GM21367 (cell line): ENCODE measurements at regions not wholly inside any gene's neighbourhood (a gene's known extent, or its start where the extent isn't known, plus 50 kb on each side); places are given as distances from the start of the nearest gene placed in this dataset.
"Not testable (repeated sequence)": the region's sequence is repeated elsewhere in the genome, so short reads cannot be mapped to it uniquely, and the experiment has no call there.

Source experiments
- ATAC-seq: cut with Tn5 transposase; IDR thresholded peaks from one replicate; pipeline ENCODE4 v1.9.1; 2021; ENCODE audit not compliant: unreplicated experiment

- ATAC-seq: no peak
Observed at GRCh38 chr3:160047876-160048275, 59.2 kb downstream of the IL12A start.

DNA sequence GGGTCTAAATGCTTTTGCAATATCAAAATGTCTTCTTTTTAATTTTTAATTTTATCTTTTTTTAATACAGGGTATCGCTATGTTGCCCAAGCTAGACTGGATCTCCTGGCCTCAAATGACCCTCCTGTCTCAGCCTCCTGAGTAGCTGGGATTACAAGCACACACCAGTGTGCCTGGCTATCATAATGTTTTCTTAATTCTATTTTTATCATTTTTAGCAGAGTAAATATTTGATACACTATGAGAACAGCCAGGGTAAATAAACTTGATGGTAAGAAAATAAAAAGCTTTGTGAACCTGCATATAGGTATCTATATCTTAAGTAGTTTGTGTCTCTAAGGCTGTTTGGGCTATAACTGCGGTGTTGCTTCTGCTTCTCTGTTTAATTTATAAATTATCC, 60.4 kb downstream of the IL12A start:
- no peak for ATAC-seq

DNA sequence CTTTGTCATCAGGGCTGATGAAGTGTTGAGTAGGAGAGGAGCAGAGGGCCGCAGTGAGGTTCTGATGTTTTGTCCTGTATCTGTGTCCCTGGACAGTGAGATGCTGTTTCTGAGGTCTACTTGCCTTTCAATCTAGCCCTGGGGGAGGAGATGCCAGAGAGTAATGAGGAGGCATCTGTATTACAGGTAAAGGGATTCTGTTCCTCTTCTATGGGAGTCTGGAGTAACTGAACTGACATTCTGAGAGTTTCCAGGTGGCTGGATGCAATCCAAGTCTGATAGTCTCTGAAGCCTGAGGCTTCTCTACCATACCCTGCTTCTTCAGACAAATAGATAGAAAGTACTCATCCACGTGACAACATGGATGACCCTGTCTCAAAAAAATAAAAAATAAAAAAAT, 60.9 kb downstream of the IL12A start:
- ATAC-seq: no peak

DNA sequence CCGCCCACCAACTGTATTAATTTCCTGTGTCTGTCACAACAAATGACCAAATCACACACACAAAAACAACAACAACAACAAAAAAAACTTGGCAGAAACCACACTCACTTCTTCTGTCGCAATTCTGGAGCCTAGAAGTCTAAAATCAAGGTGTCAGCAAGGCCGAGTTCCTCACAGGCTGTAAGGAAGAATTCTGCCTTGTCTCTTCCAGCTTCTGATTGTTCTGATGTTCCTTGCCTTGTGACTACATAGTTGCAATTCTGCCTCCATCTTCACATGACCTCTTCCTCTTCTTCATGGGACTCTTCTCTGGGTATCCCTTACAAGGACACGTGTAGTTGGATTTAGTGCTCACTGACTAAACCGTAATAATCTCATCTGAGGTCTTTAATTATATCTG, 61.4 kb downstream of the IL12A start:
- no peak for ATAC-seq

DNA sequence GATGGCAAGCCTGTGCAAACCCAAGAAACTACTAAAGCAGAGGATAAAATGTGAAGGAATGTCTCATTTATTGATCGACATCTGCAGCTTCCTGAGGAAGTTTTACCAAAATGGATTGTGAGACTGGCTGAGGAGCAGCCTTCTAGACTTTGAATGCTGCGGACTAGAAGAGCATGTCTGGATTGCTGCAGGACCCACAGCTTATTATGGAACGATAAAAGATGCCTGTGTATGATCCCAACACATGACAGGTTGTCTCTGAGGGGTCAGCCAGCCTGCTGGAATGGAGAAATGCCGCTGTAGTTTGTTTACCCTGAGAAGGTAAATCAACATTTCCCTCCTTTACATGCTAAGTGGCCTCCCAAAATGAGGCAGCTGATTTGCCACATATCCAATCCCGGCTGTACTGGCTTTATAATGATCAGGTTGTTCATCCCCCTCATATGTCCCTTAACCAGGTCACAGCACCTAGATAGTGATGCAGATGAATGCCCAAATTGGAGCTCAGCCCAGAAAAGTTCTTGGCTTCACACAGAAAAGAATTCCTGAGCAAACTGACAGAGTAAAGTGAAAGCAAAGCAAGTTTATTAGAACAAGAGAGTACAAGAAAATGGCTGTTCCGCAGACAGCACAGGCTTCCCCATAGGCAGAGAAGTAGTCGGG, 63.9 kb downstream of the IL12A start:
- no peak for ATAC-seq

DNA sequence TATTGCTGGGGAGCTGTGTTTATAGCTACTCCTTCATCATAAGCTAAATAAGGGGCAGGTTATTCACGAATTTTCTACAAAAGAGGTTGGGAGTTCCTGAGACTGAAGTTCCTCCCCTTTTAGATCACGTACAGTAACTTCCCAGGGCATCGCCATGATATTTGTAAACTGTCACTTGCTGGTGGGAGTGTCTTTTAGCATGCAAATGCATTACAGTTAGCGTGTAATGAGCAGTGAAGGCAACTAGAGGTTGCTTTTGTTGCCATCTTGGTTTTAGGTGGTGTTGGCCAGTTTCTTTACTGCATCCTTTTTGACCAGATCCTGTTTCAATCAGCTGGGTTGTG, 64.4 kb downstream of the IL12A start:
- no peak for ATAC-seq

- not testable (repeated sequence) for ATAC-seq
Observed at GRCh38 chr3:160054862-160055261, 66.2 kb downstream of the IL12A start.

DNA sequence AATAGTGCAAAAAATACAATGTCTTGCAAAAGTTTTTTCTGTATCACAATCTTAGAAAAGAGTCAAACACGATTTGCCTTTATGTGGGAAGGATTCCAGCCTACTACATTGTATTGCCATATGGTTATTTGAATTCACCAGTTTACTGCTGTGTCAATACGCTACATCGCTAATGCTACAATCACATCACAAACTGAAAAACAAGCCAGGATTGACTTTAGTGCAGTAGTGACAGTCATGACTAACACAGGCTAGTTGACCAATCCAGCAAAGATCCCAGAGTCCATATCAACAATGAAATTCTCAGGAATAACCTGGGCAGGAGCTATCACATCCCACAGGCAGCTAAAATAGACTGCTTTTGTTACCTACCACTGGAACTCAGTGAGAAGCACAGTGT, 67.0 kb downstream of the IL12A start:
- ATAC-seq: no peak

GRCh38 chr3:160057331-160057730, 68.7 kb downstream of the IL12A start:
- no peak for ATAC-seq

- no peak for ATAC-seq
Observed at GRCh38 chr3:160060409-160061027, 71.9 kb downstream of the IL12A start.

- no peak for ATAC-seq
Observed at GRCh38 chr3:160061525-160061924, 72.9 kb downstream of the IL12A start.

DNA sequence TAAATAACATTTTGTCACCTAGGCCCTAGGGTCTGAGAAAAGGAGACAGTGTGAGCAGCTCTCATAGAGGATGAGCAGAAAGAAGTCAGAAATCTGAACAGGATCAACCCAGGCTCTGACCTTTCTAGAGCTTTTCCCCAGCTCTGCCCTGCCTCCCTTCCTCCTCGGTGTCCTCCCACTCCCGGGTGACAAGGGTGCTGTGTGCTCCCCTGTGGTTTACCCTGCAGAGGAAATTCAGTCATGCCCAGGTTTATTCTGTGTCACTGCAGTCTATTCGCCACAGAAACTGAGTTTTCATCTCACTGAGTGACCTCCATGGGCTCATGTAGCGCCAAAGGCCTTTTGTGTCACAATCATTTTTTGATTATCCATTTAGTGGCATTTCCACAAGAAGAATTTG, 76.6 kb downstream of the IL12A start:
- no peak for ATAC-seq

GRCh38 chr3:160065786-160066185, 77.2 kb downstream of the IL12A start:
- no peak for ATAC-seq

GRCh38 chr3:160069986-160070385, 81.4 kb downstream of the IL12A start:
- no peak for ATAC-seq

- ATAC-seq: no peak
Observed at GRCh38 chr3:160076519-160076918, 87.9 kb downstream of the IL12A start.

GRCh38 chr3:160078533-160078932, 89.9 kb downstream of the IL12A start:
- ATAC-seq: no peak

GRCh38 chr3:160081958-160082533, 93.4 kb downstream of the IL12A start:
- no peak for ATAC-seq

GRCh38 chr3:160084998-160085397, 96.4 kb downstream of the IL12A start:
- no peak for ATAC-seq

- ATAC-seq: no peak
Observed at GRCh38 chr3:160088492-160089137, 100.0 kb downstream of the IL12A start.

- ATAC-seq: no peak
Observed at GRCh38 chr3:160090653-160091052, 102.0 kb downstream of the IL12A start.

DNA sequence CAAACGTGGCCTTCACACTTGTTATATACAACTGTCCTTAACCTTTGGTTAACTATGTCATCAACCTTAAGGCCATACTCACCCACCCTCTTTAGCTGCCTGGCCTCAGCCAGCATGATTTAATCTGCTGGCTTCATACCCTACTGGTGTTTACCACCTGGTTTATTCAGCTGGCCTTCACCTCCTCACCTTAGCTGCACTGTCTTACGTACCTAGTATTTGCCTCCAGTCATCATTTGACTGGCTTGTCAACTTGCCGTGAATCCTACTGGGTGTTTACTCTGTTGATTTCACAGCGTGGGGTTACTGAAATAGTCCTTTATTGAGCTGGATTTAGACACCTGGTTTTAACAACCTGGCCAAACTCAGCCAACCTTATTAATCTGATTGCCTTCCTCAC, 102.8 kb downstream of the IL12A start:
- no peak for ATAC-seq

DNA sequence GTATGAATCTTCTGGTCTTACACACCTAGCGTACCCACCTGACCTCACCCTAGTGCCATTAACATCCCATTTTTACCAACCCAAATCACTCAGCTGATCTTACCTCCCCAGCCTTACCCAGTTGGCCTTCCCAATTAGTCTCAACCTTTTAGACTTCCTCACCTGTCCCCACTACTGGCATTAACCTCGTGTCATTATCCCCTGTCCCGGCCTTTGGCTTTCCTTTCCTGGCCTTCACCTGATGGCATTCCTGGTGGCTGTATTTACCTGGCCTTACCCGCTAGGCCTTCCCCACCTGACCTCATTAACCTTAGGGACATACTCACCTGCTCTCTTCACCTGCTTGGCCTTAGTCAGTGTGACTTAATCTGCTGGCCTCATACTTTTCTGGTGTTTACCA, 104.1 kb downstream of the IL12A start:
- ATAC-seq: no peak
